T47D (cell line): ENCODE measurements at regions not wholly inside any gene's neighbourhood (a gene's known extent, or its start where the extent isn't known, plus 50 kb on each side); places are given as distances from the start of the nearest gene placed in this dataset.

Experiments used
- DNase-seq, 2 experiments: peaks; one replicate each; pipeline versions ENCODE4 v3.0.0 to v3.0.0-alpha.2; 2011 to 2012; ENCODE audit warnings: low read depth in 1 of 2, low spot score in 1 of 2
- JUND ChIP-seq: IDR thresholded peaks from 2 replicates; pipeline ENCODE4 v1.6.1; 2012; ENCODE audit warnings: low read depth
- in situ Hi-C: cut with HindIII; loops from 2 replicates; pipeline ENCODE4 v1.10.0; 2016; ENCODE audit warnings: low sequenced_read_pairs, low pct_unique_long_range_greater_than_20kb

- in situ Hi-C loops: no loop called here
- peak in 1 of 2 experiments; percentile 34 for DNase-seq
- no peak for TF ChIP-seq JUND
These were observed 104.4 kb upstream of the PLET1 start for GRCh38 chr11:112364962-112365481.

- TF ChIP-seq JUND: no peak
- no peak for DNase-seq
- in situ Hi-C loops: no loop called here
These were observed 105.4 kb upstream of the PLET1 start for GRCh38 chr11:112366012-112366411.

GRCh38 chr11:112366777-112367176 is 106.1 kb upstream of the PLET1 start:
- no peak for DNase-seq
- TF ChIP-seq JUND: no peak
- in situ Hi-C loops: no loop called here

DNA sequence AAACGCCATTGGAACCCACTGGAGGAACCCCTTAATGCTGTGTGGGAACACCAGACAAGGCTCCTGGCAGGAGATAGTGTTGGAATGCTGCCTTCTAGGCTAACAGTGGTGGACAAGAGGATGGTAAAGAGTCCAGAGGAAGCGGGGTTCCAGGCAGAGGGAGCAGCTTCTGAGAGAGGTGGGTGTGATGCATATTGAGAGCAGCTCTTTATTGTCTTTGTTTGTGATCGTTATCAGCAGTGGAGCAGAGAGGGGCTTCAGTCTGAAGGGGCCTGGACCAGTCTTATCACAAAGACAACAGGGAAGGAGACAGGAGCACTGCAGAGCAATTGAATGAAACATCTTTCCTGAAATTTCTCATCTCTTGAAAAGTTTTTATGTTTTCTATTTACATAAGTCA is 106.8 kb upstream of the PLET1 start:
- no peak for DNase-seq
- no peak for TF ChIP-seq JUND
- in situ Hi-C loops: no loop called here

DNA sequence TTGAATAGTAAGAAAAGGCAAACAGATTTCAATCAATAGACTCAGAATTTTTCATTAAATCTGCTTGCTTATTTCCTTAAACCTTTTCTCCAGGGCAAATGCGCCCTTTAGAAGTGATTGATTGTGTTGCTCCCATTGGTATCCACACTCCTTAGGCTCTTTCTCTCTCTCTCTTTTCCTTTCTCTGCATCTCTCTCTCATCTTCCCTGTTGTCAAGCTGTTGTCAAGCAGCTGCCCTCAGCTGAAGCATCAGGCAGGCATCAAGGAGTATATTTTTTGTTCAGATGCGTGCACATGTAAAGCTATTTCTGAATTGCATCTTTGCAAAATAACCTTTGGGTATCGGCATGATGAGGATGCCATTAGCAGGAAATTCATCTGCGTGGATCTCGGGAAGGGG is 107.2 kb upstream of the PLET1 start:
- no peak for DNase-seq
- in situ Hi-C loops: no loop called here
- TF ChIP-seq JUND: no peak

DNA sequence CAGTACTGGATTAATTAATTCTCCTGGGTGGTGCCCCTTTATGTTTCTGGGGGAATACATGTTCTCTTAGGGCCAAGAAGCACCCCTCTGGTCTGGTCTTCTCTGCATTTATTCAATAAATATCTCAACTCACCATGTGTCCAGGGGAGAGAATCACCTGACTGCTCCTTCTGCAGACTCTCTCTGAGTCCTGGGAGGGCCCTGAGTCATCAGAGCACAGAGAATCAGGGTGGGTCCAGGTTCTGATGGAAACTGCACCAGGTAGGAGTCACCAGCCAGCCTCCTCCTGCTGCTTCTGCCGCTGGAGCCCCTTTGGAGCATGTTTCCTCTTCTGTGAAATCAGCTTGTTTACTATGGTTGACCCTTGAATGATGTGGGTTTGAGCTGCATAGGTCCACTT is 107.7 kb upstream of the PLET1 start:
- TF ChIP-seq JUND: no peak
- in situ Hi-C loops: no loop called here
- DNase-seq: no peak

GRCh38 chr11:112369374-112369773 is 108.7 kb upstream of the PLET1 start:
- in situ Hi-C loops: no loop called here
- no peak for DNase-seq
- no peak for TF ChIP-seq JUND

- TF ChIP-seq JUND: no peak
- DNase-seq: no peak
- in situ Hi-C loops: no loop called here
These were observed 109.3 kb upstream of the PLET1 start for GRCh38 chr11:112369916-112370315.

DNA sequence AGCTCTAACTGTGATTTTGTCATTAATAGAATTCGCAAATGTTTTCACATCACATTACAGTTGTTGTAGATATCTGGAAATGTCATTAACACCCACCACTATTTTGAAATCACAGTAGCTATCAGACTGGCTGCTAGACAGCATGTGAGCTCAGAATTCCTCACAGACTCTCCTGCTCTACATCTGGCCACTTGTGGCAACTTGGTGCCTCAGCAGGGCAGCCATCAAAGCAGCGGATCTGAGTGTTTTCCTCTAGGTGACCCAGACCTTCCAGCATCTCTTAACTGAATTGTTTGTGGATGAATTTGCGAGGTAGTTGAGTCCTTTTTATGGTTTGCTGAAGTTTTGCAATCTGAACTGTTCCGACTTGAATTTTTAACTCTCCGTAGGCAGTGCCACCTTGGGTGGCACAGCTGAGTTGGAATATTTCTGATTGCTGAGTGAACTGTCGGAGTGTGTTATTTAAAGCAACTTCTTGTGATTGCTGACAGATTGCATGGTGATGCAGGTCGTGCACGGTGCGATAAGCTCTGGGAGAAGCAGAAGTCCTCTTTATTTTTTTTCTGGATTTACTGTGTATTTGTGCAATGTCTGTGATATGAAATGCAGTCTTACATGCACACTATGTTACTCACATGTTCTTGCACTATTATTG is 114.0 kb upstream of the PLET1 start:
- in situ Hi-C loops: no loop called here
- TF ChIP-seq JUND: no peak
- DNase-seq: no peak

- DNase-seq: no peak
- TF ChIP-seq JUND: no peak
- in situ Hi-C loops: no loop called here
These were observed 117.3 kb upstream of the PLET1 start for GRCh38 chr11:112377946-112378345.

GRCh38 chr11:112380464-112380863 is 119.8 kb upstream of the PLET1 start:
- in situ Hi-C loops: no loop called here
- no peak for TF ChIP-seq JUND
- DNase-seq: no peak

DNA sequence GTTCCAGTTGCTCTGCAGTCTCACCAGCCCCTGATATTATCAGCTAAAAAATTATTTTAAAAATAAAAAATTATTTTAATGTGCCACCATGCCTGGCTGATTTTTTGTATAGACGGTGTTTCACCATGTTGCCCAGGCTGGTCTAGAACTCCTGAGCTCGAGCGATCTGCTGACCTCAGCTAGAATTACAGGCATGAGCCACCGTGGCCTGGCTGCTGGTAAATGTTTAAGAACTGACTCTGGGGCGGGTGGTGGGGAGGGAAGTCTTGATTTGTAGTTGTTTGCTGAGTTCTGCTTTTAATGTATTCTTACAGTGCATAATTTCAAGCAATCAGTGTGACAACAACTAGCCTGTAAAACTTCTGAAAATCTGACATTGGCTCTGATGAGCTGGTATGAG is 120.9 kb upstream of the PLET1 start:
- TF ChIP-seq JUND: no peak
- in situ Hi-C loops: no loop called here
- no peak for DNase-seq

GRCh38 chr11:112382561-112382960 is 121.9 kb upstream of the PLET1 start:
- in situ Hi-C loops: no loop called here
- TF ChIP-seq JUND: no peak
- no peak for DNase-seq

GRCh38 chr11:112388496-112388895 is 127.8 kb upstream of the PLET1 start:
- TF ChIP-seq JUND: no peak
- in situ Hi-C loops: no loop called here
- DNase-seq: no peak
